Endothelial cell (in vitro differentiated cells): ENCODE measurements at regions not wholly inside any gene's neighbourhood (a gene's known extent, or its start where the extent isn't known, plus 50 kb on each side); places are given as distances from the start of the nearest gene placed in this dataset.
"Not testable (repeated sequence)": the region's sequence is repeated elsewhere in the genome, so short reads cannot be mapped to it uniquely, and the experiment has no call there.

Source experiments
- DNase-seq: peaks from one replicate; pipeline ENCODE4 v3.0.0; 2021; ENCODE audit warnings: low spot score
- H3K27ac Mint-ChIP-seq: one replicate; pipeline ENCODE4 v1.8.0; 2021; ENCODE audit warnings: mixed read lengths, inconsistent platforms; ENCODE audit not compliant: unreplicated experiment
- H3K27me3 Mint-ChIP-seq: one replicate; pipeline ENCODE4 v1.8.0; 2021; ENCODE audit warnings: mild to moderate bottlenecking, moderate library complexity, mixed read lengths, inconsistent platforms; ENCODE audit not compliant: unreplicated experiment
- H3K36me3 Mint-ChIP-seq: one replicate; pipeline ENCODE4 v1.8.0; 2021; ENCODE audit warnings: mild to moderate bottlenecking, low read depth, mixed read lengths, inconsistent platforms; ENCODE audit not compliant: unreplicated experiment
- H3K4me1 Mint-ChIP-seq: one replicate; pipeline ENCODE4 v1.8.0; 2021; ENCODE audit warnings: mild to moderate bottlenecking, mixed read lengths, inconsistent platforms; ENCODE audit not compliant: unreplicated experiment
- H3K4me3 Mint-ChIP-seq: one replicate; pipeline ENCODE4 v1.8.0; 2021; ENCODE audit warnings: mild to moderate bottlenecking, mixed read lengths, inconsistent platforms; ENCODE audit not compliant: unreplicated experiment
- H3K9me3 Mint-ChIP-seq: one replicate; pipeline ENCODE4 v1.8.0; 2021; ENCODE audit warnings: mixed read lengths, inconsistent platforms; ENCODE audit not compliant: unreplicated experiment
- CTCF ChIP-seq: fragments of 200-600 bp; sonication (generic); IDR thresholded peaks from one replicate; pipeline ENCODE4 v1.5.0; 2021; ENCODE audit warnings: antibody characterized with exemption; ENCODE audit not compliant: unreplicated experiment

- H3K9me3 Mint-ChIP-seq: no peaks in the 10 kb centered on the region
- no peak for TF ChIP-seq CTCF
- no peaks in the 10 kb centered on the region for H3K36me3 Mint-ChIP-seq
- no peak for DNase-seq
- peaks cover 3% of the 10 kb centered on the region for H3K27me3 Mint-ChIP-seq
- no peak overlapping the region for H3K27ac Mint-ChIP-seq
- no peak overlapping the region for H3K4me3 Mint-ChIP-seq
- H3K4me1 Mint-ChIP-seq: no peaks in the 10 kb centered on the region
Observed at GRCh38 chr2:16728351-16729136, 62.9 kb upstream of the CYRIA start.

- H3K4me3 Mint-ChIP-seq, H3K27ac Mint-ChIP-seq, H3K9me3 Mint-ChIP-seq, H3K36me3 Mint-ChIP-seq, H3K4me1 Mint-ChIP-seq, H3K27me3 Mint-ChIP-seq, DNase-seq: not testable (repeated sequence)
Observed at GRCh38 chr2:16727849-16728248, 62.2 kb upstream of the CYRIA start.

- H3K27me3 Mint-ChIP-seq: peaks cover 3% of the 10 kb centered on the region
- H3K4me3 Mint-ChIP-seq: no peak overlapping the region
- no peaks in the 10 kb centered on the region for H3K36me3 Mint-ChIP-seq
- TF ChIP-seq CTCF: no peak
- DNase-seq: no peak
- no peaks in the 10 kb centered on the region for H3K9me3 Mint-ChIP-seq
- no peak overlapping the region for H3K27ac Mint-ChIP-seq
- H3K4me1 Mint-ChIP-seq: no peaks in the 10 kb centered on the region
Observed at GRCh38 chr2:16727256-16727655, 61.6 kb upstream of the CYRIA start.

GRCh38 chr2:16726577-16726976 lies 60.9 kb upstream of the CYRIA start:
- no peak overlapping the region for H3K4me3 Mint-ChIP-seq
- peaks cover 3% of the 10 kb centered on the region for H3K36me3 Mint-ChIP-seq
- peaks cover 3% of the 10 kb centered on the region for H3K27me3 Mint-ChIP-seq
- TF ChIP-seq CTCF: no peak
- no peak overlapping the region for H3K27ac Mint-ChIP-seq
- no peaks in the 10 kb centered on the region for H3K9me3 Mint-ChIP-seq
- DNase-seq: no peak
- no peaks in the 10 kb centered on the region for H3K4me1 Mint-ChIP-seq

- H3K27ac Mint-ChIP-seq: no peak overlapping the region
- H3K4me1 Mint-ChIP-seq: no peaks in the 10 kb centered on the region
- peaks cover 3% of the 10 kb centered on the region for H3K27me3 Mint-ChIP-seq
- H3K9me3 Mint-ChIP-seq: no peaks in the 10 kb centered on the region
- TF ChIP-seq CTCF: no peak
- H3K4me3 Mint-ChIP-seq: no peak overlapping the region
- H3K36me3 Mint-ChIP-seq: peaks cover 3% of the 10 kb centered on the region
- DNase-seq: no peak
Observed at GRCh38 chr2:16726147-16726546, 60.5 kb upstream of the CYRIA start.
